ENCODE measurements at regions not wholly inside any gene's neighbourhood (a gene's known extent, or its start where the extent isn't known, plus 50 kb on each side); places are given as distances from the start of the nearest gene placed in this dataset.
"Not testable (repeated sequence)": the region's sequence is repeated elsewhere in the genome, so short reads cannot be mapped to it uniquely, and the experiment has no call there.

GRCh38 chr4:72875138-72875537, 194.4 kb downstream of the COX18 start:
- DNase-seq, result no peak

DNA sequence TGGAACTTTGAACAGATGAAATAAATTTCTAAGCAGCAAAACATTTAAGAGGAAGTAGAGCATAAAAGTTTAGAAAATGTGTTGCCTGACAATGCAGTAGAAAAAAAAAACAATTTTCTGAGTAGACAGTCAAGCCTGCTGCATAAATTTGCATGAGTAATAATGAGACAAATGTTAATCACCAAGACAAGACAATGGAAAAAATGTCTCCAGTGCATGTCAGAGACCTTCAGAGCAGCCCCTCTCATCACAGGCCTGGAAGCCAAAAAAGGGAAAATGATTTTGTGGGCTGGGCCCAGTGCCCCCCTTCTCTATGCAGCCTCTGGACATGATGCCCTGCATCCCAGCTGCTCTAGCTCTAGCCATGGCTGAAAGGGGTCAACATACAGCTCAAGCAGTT, 204.6 kb downstream of the COX18 start:
- no peak for DNase-seq

DNA sequence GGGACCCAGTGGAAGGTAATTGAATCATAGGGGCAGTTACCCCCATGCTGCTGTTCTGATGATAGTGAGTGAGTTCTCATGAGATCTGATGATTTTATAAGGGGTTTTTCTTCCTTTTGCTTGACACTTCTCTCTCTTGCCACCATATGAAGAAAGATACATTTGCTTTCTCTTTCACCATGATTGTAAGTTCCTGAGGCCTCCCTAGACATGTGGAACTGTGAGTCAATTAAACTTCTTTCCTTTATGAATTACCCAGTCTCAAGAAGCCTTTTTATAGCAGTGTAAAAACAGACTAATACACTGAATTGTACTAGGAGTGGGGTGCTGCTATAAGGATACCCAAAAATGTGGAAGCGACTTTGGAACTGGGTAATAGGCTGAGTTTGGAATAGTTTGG, 205.2 kb downstream of the COX18 start:
- DNase-seq, result not testable (repeated sequence)

GRCh38 chr4:72860766-72861165, 208.8 kb downstream of the COX18 start:
- no peak for DNase-seq

GRCh38 chr4:72858328-72858727, 211.2 kb downstream of the COX18 start:
- DNase-seq, result no peak

DNA sequence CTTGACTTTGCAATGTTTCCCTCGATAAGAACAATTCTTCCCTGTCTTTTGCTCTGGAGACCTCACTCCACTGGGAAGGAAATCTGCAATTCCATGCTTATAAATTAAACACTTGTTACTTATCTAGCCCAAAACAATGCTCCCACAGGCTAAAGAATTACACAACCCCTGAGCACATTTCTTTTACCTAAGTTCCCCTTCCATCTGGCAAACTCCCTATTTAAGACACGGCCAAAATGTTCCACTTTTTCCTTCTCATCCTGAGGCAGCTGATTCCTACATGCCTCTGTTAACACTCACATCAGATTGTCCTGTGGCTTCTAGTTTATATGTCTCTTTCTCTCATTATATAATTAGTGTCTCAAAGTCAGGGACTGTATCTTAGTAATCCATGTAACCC, 211.7 kb downstream of the COX18 start:
- DNase-seq, result no peak

DNA sequence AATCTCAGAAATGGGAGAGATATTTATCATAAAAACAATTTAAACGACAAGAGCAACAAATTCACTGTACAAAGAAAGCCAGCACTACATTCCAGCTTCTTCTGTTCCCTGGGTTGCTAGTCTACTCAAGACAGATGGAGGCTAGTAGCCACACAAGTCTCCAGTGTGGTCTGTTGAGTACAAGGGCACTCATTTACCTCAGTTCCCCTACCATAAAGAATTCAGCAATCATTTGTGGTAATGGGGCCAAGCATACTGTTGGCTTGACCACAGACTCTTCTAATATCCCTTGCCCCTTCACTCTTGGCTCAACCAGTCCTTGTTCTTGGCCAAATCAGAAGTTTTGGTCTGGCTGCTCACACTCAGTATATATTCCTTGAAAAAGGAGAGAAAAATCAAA, 212.3 kb downstream of the COX18 start:
- no peak for DNase-seq

DNA sequence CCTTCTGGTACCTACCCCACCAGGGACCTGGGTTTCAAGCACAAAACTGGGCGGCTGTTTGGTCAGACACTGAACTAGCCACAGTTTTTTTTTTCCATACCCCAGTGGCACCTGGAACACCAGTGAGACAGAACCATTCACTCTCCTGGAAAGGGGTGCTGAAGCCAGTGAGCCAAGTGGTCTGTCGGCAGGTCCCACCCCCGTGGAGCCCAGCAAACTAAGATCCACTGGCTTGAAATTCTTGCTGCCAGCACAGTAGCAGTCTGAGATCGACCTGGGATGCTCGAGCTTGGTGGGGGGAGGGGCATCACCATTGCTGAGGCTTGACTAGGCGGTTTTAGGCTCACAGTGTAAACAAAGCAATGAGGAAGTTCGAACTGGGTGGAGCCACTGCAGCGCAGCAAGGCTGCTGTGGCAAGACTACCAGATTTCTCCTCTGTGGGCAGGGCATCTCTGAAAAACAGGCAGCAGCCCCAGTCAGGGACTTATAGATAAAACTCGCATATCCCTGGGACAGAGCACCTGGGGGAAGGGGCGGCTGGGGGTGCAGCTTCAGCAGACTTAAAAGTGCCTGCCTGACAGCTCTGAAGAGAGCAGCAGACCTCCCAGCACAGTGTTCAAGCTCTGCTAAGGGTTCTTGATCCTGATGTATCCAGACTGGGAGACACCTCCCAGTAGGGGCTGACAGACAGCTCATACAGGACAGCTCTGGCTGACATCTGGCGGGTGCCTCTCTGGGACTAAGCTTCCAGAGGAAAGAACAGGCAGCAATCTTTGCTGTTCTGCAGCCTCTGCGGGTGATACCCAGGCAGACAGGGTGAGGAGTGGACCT, 223.0 kb downstream of the COX18 start:
- DNase-seq, result no peak

- DNase-seq, result no peak
Observed at GRCh38 chr4:72843466-72843865, 226.1 kb downstream of the COX18 start.

DNA sequence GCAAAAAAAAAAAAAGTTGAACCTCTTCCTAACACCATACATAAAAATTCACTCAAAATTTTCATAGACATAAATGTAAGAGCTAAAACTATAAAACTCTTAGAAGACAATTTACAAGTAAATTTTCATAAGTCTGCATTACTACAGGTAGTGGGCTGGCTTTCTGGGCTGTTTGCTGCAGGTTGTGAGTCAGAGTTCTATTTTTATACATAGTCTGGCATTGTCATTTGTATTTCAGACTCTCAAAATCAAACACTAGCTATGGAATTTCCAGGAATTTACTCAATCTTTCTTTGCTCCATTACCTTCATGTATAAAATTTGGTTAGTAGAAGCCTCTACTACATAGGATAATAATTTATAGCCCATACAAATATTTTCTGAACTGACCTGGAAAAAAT, 227.2 kb downstream of the COX18 start:
- DNase-seq, result no peak

DNA sequence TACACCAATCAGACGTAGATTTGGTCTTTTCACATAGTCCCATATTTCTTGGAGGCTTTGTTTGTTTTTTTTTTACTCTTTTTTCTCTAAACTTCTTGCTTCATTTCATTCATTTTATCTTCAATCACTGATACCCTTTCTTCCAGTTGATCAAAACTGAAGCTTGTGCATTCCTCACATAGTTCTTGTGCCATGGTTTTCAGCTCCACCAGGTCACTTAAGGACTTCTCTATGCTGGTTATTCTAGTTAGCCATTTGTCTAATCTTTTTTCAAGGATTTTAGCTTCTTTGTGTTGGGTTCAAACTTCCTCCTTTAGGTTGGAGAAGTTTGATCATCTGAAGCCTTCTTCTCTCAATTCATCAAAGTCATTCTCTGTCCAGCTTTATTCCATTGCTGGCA, 229.3 kb downstream of the COX18 start:
- not testable (repeated sequence) for DNase-seq

- no peak for DNase-seq
Observed at GRCh38 chr4:72828864-72829263, 240.7 kb downstream of the COX18 start.

DNA sequence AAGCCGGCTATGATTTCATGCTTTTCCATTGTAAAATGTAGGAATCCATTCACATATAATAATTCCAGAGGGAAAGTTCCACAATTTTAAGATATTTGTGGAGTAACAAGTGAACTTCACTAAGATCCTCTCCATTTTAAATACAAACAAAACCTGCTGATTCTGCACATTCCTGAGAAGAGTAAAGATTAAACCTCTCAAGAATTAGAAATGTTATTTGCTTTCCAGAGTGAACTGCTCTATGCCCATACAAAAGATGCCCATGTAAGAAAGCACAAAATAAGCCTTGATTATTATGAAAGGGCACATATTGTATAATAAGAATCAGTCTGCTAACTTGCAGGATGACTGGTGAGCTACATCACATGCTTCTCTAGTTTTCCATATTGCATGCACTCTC, 241.5 kb downstream of the COX18 start:
- DNase-seq, result no peak

DNA sequence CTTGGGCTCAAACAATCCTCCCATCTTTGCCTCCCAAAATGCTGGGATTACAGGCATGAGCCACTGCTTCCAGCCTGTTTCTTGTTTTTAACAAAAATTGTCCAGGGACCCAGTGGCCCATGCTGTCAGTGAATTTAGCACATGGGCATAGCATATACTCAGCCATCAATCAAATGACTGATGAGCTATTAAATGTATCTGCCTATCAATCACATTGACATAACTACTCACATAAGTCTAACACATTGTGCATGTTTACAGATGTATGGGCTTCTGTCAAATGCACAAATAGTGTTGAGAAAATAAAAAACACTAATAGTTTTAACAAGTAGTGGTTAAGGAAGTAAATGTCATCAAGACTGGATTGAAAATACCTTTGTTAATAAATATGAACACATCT, 249.4 kb downstream of the COX18 start:
- no peak for DNase-seq

GRCh38 chr4:72817012-72817411, 248.0 kb upstream of the ADAMTS3 start:
- no peak for DNase-seq

DNA sequence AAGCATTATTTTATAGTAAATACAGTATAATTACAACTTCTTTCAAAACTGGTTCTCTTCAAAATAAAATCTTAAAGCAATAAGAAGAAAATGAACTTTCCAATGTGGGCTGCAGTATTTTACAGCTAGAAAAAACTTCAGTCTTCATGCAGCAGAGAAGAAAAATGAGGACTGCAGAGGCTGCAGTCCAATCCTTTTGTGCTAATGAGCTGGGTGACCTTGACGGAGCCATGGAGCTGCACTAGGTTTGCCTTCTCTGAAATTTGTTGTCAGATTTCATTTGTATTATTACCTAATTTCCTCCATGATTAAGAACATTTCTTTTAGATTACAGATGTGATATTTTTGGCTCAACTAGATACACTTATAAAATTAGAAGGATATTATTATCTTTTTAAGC, 245.2 kb upstream of the ADAMTS3 start:
- no peak for DNase-seq

- no peak for DNase-seq
Observed at GRCh38 chr4:72809208-72809607, 240.2 kb upstream of the ADAMTS3 start.

- no peak for DNase-seq
Observed at GRCh38 chr4:72805284-72805683, 236.3 kb upstream of the ADAMTS3 start.

- no peak for DNase-seq
Observed at GRCh38 chr4:72797486-72797885, 228.5 kb upstream of the ADAMTS3 start.

DNA sequence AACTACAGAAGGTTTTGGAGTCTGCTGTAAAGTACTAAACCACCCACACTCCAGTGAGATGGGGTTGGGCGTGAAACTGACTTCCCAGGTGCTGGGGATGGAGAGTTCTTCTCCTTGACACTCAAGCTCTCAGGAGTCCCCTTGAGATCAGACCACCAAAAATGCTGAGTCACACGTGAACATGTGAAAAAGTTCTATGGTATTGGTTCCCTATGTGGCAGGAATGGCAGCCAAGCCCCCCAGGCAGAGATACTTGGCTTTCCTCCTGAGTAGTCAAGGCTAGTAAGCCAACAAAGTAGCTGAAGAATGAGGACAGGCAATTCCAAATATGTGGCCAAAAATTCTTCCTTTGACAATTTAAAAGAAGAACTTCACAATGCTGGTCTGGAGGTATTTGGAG, 222.0 kb upstream of the ADAMTS3 start:
- DNase-seq, result no peak

DNA sequence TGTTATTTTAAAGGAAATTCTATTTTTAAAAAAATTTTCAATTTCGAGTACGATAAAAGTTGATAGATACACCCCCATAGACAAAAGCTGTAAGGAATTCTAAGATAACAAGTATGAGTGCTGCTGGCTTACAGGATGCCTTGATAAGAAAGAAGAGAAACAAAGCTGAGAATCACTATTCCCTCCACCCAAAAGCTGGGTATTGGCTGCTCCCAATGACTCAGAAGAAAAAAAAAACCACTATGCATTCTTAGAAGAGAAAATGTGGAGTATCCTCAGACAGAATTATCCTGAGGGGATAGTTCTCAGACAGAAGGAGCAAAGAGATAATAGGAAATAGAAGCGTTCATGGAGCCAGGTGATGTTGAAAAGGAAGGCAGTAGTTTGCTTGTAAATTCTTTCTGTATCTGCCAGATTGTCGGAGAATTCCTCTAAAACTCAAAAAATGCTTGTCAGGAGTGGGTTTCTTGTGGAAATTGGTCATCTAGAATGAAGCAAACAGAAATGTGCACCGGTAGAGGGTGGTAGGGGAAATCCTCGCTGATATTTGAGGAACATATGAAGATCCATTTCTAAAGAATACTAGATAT, 217.5 kb upstream of the ADAMTS3 start:
- DNase-seq, result no peak

GRCh38 chr4:72779241-72779640, 210.2 kb upstream of the ADAMTS3 start:
- no peak for DNase-seq

- no peak for DNase-seq
Observed at GRCh38 chr4:72777436-72777835, 208.4 kb upstream of the ADAMTS3 start.

GRCh38 chr4:72770708-72771107, 201.7 kb upstream of the ADAMTS3 start:
- no peak for DNase-seq

- DNase-seq, result no peak
Observed at GRCh38 chr4:72768364-72768763, 199.3 kb upstream of the ADAMTS3 start.

All from COR-L47 (cell line).